ENCODE measurements at regions not wholly inside any gene's neighbourhood (a gene's known extent, or its start where the extent isn't known, plus 50 kb on each side); places are given as distances from the start of the nearest gene placed in this dataset.

- H3K27ac ChIP-seq, result no peak overlapping the region
- no peaks in the 10 kb centered on the region for H3K27me3 ChIP-seq
- TF ChIP-seq, protein P1, sequence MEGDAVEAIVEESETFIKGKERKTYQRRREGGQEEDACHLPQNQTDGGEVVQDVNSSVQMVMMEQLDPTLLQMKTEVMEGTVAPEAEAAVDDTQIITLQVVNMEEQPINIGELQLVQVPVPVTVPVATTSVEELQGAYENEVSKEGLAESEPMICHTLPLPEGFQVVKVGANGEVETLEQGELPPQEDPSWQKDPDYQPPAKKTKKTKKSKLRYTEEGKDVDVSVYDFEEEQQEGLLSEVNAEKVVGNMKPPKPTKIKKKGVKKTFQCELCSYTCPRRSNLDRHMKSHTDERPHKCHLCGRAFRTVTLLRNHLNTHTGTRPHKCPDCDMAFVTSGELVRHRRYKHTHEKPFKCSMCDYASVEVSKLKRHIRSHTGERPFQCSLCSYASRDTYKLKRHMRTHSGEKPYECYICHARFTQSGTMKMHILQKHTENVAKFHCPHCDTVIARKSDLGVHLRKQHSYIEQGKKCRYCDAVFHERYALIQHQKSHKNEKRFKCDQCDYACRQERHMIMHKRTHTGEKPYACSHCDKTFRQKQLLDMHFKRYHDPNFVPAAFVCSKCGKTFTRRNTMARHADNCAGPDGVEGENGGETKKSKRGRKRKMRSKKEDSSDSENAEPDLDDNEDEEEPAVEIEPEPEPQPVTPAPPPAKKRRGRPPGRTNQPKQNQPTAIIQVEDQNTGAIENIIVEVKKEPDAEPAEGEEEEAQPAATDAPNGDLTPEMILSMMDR (IDR thresholded peaks at IDR 0.05), result no peak
- H3K4me1 ChIP-seq (ENCODE audit: control insufficient read depth in 1 of 2, insufficient read depth in 1 of 2, low read depth in 1 of 2, low read length in 1 of 2), result no peaks in the 10 kb centered on the region
- H3K36me3 ChIP-seq, result no peaks in the 10 kb centered on the region
- no peaks in the 10 kb centered on the region for H3K9me3 ChIP-seq
- H3K4me3 ChIP-seq (ENCODE audit: low read depth in 1 of 2, low read length in 1 of 2), result no peak overlapping the region
Measured at GRCh38 chr10:4344492-4344994, 481.5 kb upstream of the AKR1E2 start.

GRCh38 chr10:4343873-4344272, 482.1 kb upstream of the AKR1E2 start:
- H3K4me1 ChIP-seq (ENCODE audit: control insufficient read depth in 1 of 2, insufficient read depth in 1 of 2, low read depth in 1 of 2, low read length in 1 of 2), result no peaks in the 10 kb centered on the region
- H3K9me3 ChIP-seq, result no peaks in the 10 kb centered on the region
- no peak overlapping the region for H3K27ac ChIP-seq
- H3K4me3 ChIP-seq (ENCODE audit: low read depth in 1 of 2, low read length in 1 of 2), result no peak overlapping the region
- H3K36me3 ChIP-seq, result no peaks in the 10 kb centered on the region
- TF ChIP-seq, protein P1 (IDR thresholded peaks at IDR 0.05), result no peak
- no peaks in the 10 kb centered on the region for H3K27me3 ChIP-seq

DNA sequence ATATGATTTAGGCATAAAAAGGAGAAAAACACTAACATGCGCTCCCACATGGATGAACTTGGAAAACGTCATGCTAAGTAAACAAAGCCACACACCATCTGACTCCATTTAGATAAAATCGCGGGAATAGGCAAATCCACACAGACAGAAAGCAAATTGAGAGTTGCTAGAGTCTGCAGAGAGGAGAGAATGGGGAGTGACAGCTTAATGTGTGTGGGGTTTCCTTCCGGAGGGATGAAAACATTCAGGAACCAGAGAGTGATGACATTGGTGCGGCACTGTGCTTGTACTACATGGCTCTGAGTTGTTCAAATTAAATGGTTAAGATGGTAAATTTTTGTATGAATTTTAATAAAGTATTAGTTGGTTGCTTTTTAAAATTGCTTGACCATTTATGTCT, 482.9 kb upstream of the AKR1E2 start:
- Histone ChIP-seq H3K36me3 (no peaks in the 10 kb centered on the region), H3K27me3 (no peaks in the 10 kb centered on the region), H3K9me3 (no peaks in the 10 kb centered on the region), H3K4me1 (ENCODE audit: control insufficient read depth in 1 of 2, insufficient read depth in 1 of 2, low read depth in 1 of 2, low read length in 1 of 2) (no peaks in the 10 kb centered on the region), H3K27ac (no peak overlapping the region), H3K4me3 (ENCODE audit: low read depth in 1 of 2, low read length in 1 of 2) (no peak overlapping the region)
- TF ChIP-seq, protein P1 (IDR thresholded peaks at IDR 0.05), result no peak

GRCh38 chr10:4338768-4339167, 487.2 kb upstream of the AKR1E2 start:
- H3K9me3 ChIP-seq, result no peaks in the 10 kb centered on the region
- TF ChIP-seq, protein P1 (IDR thresholded peaks at IDR 0.05), result no peak
- H3K4me3 ChIP-seq (ENCODE audit: low read depth in 1 of 2, low read length in 1 of 2), result no peak overlapping the region
- no peak overlapping the region for H3K27ac ChIP-seq
- no peaks in the 10 kb centered on the region for H3K27me3 ChIP-seq
- no peaks in the 10 kb centered on the region for H3K36me3 ChIP-seq
- H3K4me1 ChIP-seq (ENCODE audit: control insufficient read depth in 1 of 2, insufficient read depth in 1 of 2, low read depth in 1 of 2, low read length in 1 of 2), result no peaks in the 10 kb centered on the region

DNA sequence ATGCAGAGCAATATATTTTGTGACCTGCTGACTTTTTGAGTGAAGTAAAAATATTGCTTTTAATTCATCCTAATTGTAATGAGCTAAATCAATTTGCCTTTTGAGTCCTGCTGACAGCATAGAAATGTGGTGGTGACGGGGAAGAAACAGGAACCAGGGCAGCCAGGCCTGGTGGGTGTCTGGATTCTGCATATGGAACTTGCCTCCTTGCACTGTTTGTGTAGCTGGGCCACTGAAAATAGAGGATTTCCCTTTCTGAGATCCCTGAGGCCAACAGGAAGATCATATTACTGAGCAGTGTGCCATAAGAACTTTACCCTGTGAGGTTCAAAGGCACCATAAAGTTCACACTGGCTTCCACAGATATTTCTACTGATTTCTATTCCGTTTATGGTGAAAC, 488.4 kb upstream of the AKR1E2 start:
- Histone ChIP-seq H3K36me3 (no peaks in the 10 kb centered on the region), H3K9me3 (peaks cover 10% of the 10 kb centered on the region), H3K4me1 (ENCODE audit: control insufficient read depth in 1 of 2, insufficient read depth in 1 of 2, low read depth in 1 of 2, low read length in 1 of 2) (no peaks in the 10 kb centered on the region), H3K27ac (no peak overlapping the region), H3K27me3 (no peaks in the 10 kb centered on the region), H3K4me3 (ENCODE audit: low read depth in 1 of 2, low read length in 1 of 2) (no peak overlapping the region)
- TF ChIP-seq, protein P1 (IDR thresholded peaks at IDR 0.05), result no peak

GRCh38 chr10:4334871-4335270, 491.1 kb upstream of the AKR1E2 start:
- TF ChIP-seq, protein P1 (IDR thresholded peaks at IDR 0.05), result no peak
- H3K9me3 ChIP-seq, result peaks cover 13% of the 10 kb centered on the region
- no peaks in the 10 kb centered on the region for H3K27me3 ChIP-seq
- no peaks in the 10 kb centered on the region for H3K4me1 ChIP-seq (ENCODE audit: control insufficient read depth in 1 of 2, insufficient read depth in 1 of 2, low read depth in 1 of 2, low read length in 1 of 2)
- no peak overlapping the region for H3K4me3 ChIP-seq (ENCODE audit: low read depth in 1 of 2, low read length in 1 of 2)
- no peaks in the 10 kb centered on the region for H3K36me3 ChIP-seq
- no peak overlapping the region for H3K27ac ChIP-seq

Data from neutrophil (primary cell).